ENCODE measurements at regions not wholly inside any gene's neighbourhood (a gene's known extent, or its start where the extent isn't known, plus 50 kb on each side); places are given as distances from the start of the nearest gene placed in this dataset.

GRCh38 chr1:239539812-239540211 is 153.4 kb downstream of the CHRM3 start:
- no peak for DNase-seq

- DNase-seq, result no peak
Measured at GRCh38 chr1:239543873-239544272, 157.5 kb downstream of the CHRM3 start.

- no peak for DNase-seq
Measured at GRCh38 chr1:239545466-239545865, 159.1 kb downstream of the CHRM3 start.

GRCh38 chr1:239547987-239548386 is 161.6 kb downstream of the CHRM3 start:
- no peak for DNase-seq

- DNase-seq, result no peak
Measured at GRCh38 chr1:239550178-239550577, 163.8 kb downstream of the CHRM3 start.

GRCh38 chr1:239555350-239555749 is 169.0 kb downstream of the CHRM3 start:
- no peak for DNase-seq

- no peak for DNase-seq
Measured at GRCh38 chr1:239558559-239558958, 172.2 kb downstream of the CHRM3 start.

- DNase-seq, result no peak
Measured at GRCh38 chr1:239558991-239559390, 172.6 kb downstream of the CHRM3 start.

GRCh38 chr1:239560921-239561320 is 174.6 kb downstream of the CHRM3 start:
- no peak for DNase-seq

- no peak for DNase-seq
Measured at GRCh38 chr1:239562095-239562494, 175.7 kb downstream of the CHRM3 start.

GRCh38 chr1:239563681-239564080 is 177.3 kb downstream of the CHRM3 start:
- DNase-seq, result no peak

GRCh38 chr1:239566074-239566473 is 179.7 kb downstream of the CHRM3 start:
- no peak for DNase-seq

- DNase-seq, result no peak
Measured at GRCh38 chr1:239570878-239571277, 184.5 kb downstream of the CHRM3 start.

GRCh38 chr1:239572183-239572582 is 185.8 kb downstream of the CHRM3 start:
- no peak for DNase-seq

- DNase-seq, result no peak
Measured at GRCh38 chr1:239574112-239574511, 187.7 kb downstream of the CHRM3 start.

GRCh38 chr1:239575113-239575512 is 188.7 kb downstream of the CHRM3 start:
- DNase-seq, result no peak

- DNase-seq, result no peak
Measured at GRCh38 chr1:239583536-239583935, 197.2 kb downstream of the CHRM3 start.

- DNase-seq, result no peak
Measured at GRCh38 chr1:239586128-239586527, 199.8 kb downstream of the CHRM3 start.

- peak; percentile 9 for DNase-seq
Measured at GRCh38 chr1:239587066-239587465, 200.7 kb downstream of the CHRM3 start.

- DNase-seq, result no peak
Measured at GRCh38 chr1:239587574-239588369, 201.4 kb downstream of the CHRM3 start.

GRCh38 chr1:239590556-239590955 is 204.2 kb downstream of the CHRM3 start:
- no peak for DNase-seq

GRCh38 chr1:239593527-239593926 is 207.2 kb downstream of the CHRM3 start:
- no peak for DNase-seq

- DNase-seq, result no peak
Measured at GRCh38 chr1:239600588-239600987, 214.2 kb downstream of the CHRM3 start.

- no peak for DNase-seq
Measured at GRCh38 chr1:239601108-239601507, 214.7 kb downstream of the CHRM3 start.

- DNase-seq, result no peak
Measured at GRCh38 chr1:239603530-239603929, 217.2 kb downstream of the CHRM3 start.

Data from stimulated activated CD4-positive, alpha-beta T cell treated with anti-CD3 and anti-CD28 coated beads, Interleukin-15, amount 100 ng/mL, for 24 hours (primary cell).